K562 (cell line): ENCODE measurements at regions not wholly inside any gene's neighbourhood (a gene's known extent, or its start where the extent isn't known, plus 50 kb on each side); places are given as distances from the start of the nearest gene placed in this dataset.

ENCODE experiments used
- ATAC-seq: fragments of 200-7000 bp; cut with Tn5 transposase; 3 replicates; pipeline ENCODE4 v1.9.1; 2020; ENCODE audit warnings: moderate library complexity
- BruUV-seq: library from RNA; stranded (reverse); fragments of 400-500 nt; replicated peaks from 2 replicates; lab custom pipeline; 2021; lab: Mats Ljungman, UMichigan
- CTCF ChIA-PET: fragments of 300-600 bp; formaldehyde crosslinking; extraction: SDS; loops from one replicate; lab custom pipeline; 2021; ENCODE audit warnings: low intra/inter-chr PET ratio; lab: Yijun Ruan, JAX
- POLR2A ChIA-PET: fragments of 300-600, 350-650 bp; sonication (Branson Sonifier 250); formaldehyde crosslinking; extraction: SDS; loops from one replicate; lab custom pipeline; 2021; ENCODE audit warnings: antibody characterized with exemption, inconsistent platforms; lab: Yijun Ruan, JAX
- DNase-seq, 4 experiments: peaks; one replicate each; pipeline versions ENCODE4 v3.0.0 to v3.0.0-alpha.2; 2011 to 2018; ENCODE audit warnings: low spot score in 3 of 4, mixed read lengths in 3 of 4; ENCODE audit errors: extremely low read depth in 1 of 4
- FAIRE-seq: peaks from 2 replicates; lab custom pipeline; 2011; peaks lifted over from hg19 to GRCh38; lab: Jason Lieb, UNC
- H2AFZ ChIP-seq: 2 replicates; pipeline ENCODE4 v1.6.0; 2011; ENCODE audit warnings: low read depth, low read length, control low read depth, inconsistent platforms
- H3K27ac ChIP-seq: fragments of 200-600 bp; 3 replicates; pipeline ENCODE4 v1.8.0; 2011; ENCODE audit warnings: low read depth, mild to moderate bottlenecking, control low read depth, inconsistent platforms, low read length, moderate library complexity, mixed read lengths; ENCODE audit errors: extremely low read depth
- H3K27me3 ChIP-seq, 2 experiments: fragments of 300-600 bp in 1 of 2; 2 replicates in 1 of 2; 3 replicates in 1 of 2; pipeline versions ENCODE4 v1.6.0 to v1.8.0; 2011; ENCODE audit warnings: inconsistent platforms in 2 of 2, low read length in 2 of 2, mild to moderate bottlenecking in 1 of 2, mixed read lengths in 1 of 2, moderate library complexity in 1 of 2; ENCODE audit not compliant: control insufficient read depth in 2 of 2, insufficient read depth in 2 of 2
- H3K36me3 ChIP-seq: fragments of 300-600 bp; 3 replicates; pipeline ENCODE4 v1.8.0; 2011; ENCODE audit warnings: mild to moderate bottlenecking, low read length, inconsistent platforms; ENCODE audit not compliant: control insufficient read depth, insufficient read depth
- H3K4me1 ChIP-seq, 2 experiments: fragments of 200-600 bp in 1 of 2; replicated peaks in 1 of 2; 2 replicates in 1 of 2; 3 replicates in 1 of 2; pipeline versions ENCODE4 v1.5.1 to v1.8.0; 2011; ENCODE audit warnings: inconsistent platforms in 2 of 2, low read length in 2 of 2, mild to moderate bottlenecking in 1 of 2, mixed read lengths in 1 of 2, moderate library complexity in 1 of 2; ENCODE audit not compliant: control insufficient read depth in 2 of 2, insufficient read depth in 2 of 2
- H3K4me2 ChIP-seq: 2 replicates; pipeline ENCODE4 v1.6.1; 2011; ENCODE audit warnings: low read length, control low read depth, inconsistent platforms, mixed read lengths; ENCODE audit not compliant: insufficient read depth
- H3K4me3 ChIP-seq: fragments of 200-600 bp; sonication (generic), shearing (Covaris generic); 2 replicates; pipeline ENCODE4 v1.5.1; 2016; ENCODE audit warnings: control low read depth, inconsistent platforms
- H3K79me2 ChIP-seq: fragments of 200-600 bp; 3 replicates; pipeline ENCODE4 v1.8.0; 2011; ENCODE audit warnings: low read length, inconsistent platforms; ENCODE audit not compliant: control insufficient read depth, insufficient read depth
- H3K9ac ChIP-seq, 2 experiments: 2 replicates each; pipeline versions ENCODE4 v1.6.0 to v1.6.1; 2011; ENCODE audit warnings: low read depth in 2 of 2, low read length in 2 of 2, control low read depth in 1 of 2, inconsistent platforms in 1 of 2, mild to moderate bottlenecking in 1 of 2, mixed read lengths in 1 of 2; ENCODE audit not compliant: insufficient read depth in 1 of 2
- H3K9me1 ChIP-seq: one replicate; pipeline ENCODE4 v1.6.0; 2011; ENCODE audit warnings: inconsistent platforms, mild to moderate bottlenecking, low read length, moderate library complexity; ENCODE audit not compliant: control insufficient read depth, insufficient read depth
- H3K9me3 ChIP-seq: replicated peaks from 2 replicates; pipeline ENCODE4 v1.5.1; 2011; ENCODE audit warnings: low read depth, low read length, inconsistent platforms; ENCODE audit not compliant: control insufficient read depth, insufficient read depth
- H4K20me1 ChIP-seq: replicated peaks from 2 replicates; pipeline ENCODE4 v1.6.1; 2011; ENCODE audit warnings: low read length, inconsistent platforms, mixed read lengths; ENCODE audit not compliant: control insufficient read depth, insufficient read depth
- CHD4 ChIP-seq: fragments of 200-600 bp; sonication (generic); IDR thresholded peaks from 3 replicates; pipeline ENCODE4 v1.6.1; 2012; ENCODE audit warnings: low read depth, mild to moderate bottlenecking, mixed read lengths, low read length, inconsistent platforms; ENCODE audit not compliant: insufficient read depth, insufficient replicate concordance, poor library complexity, severe bottlenecking
- FOS ChIP-seq: IDR thresholded peaks from 3 replicates; pipeline ENCODE4 v1.6.1; 2011; ENCODE audit not compliant: insufficient read length; ENCODE audit errors: extremely low read depth
- GABPB2 ChIP-seq: fragments of 250-450 bp; sonication (Bioruptor Pico); conservative IDR thresholded peaks from 2 replicates; pipeline ENCODE4 v1.5.1; 2021; ENCODE audit warnings: mild to moderate bottlenecking
- HDAC2 ChIP-seq: fragments of 450-650 bp; IDR thresholded peaks from 2 replicates; pipeline ENCODE4 v1.6.1; 2016; ENCODE audit warnings: mild to moderate bottlenecking
- NFIX ChIP-seq: fragments of 250-450 bp; sonication (Bioruptor Pico); IDR thresholded peaks from 2 replicates; pipeline ENCODE4 v1.4.0; 2020; ENCODE audit warnings: low read depth, mild to moderate bottlenecking, moderate library complexity
- NFXL1 ChIP-seq: fragments of 450-650 bp; formaldehyde crosslinking; IDR thresholded peaks from 2 replicates; pipeline ENCODE4 v1.4.0; 2021; ENCODE audit warnings: mild to moderate bottlenecking
- PURB ChIP-seq: sonication (generic); formaldehyde crosslinking; IDR thresholded peaks from 2 replicates; pipeline ENCODE4 v1.9.0; 2021; ENCODE audit warnings: low read depth, mild to moderate bottlenecking, missing genetic modification reagents
- RBBP5 ChIP-seq: fragments of 200-600 bp; sonication (generic); IDR thresholded peaks from 2 replicates; pipeline ENCODE4 v1.6.1; 2012; ENCODE audit warnings: borderline replicate concordance, mild to moderate bottlenecking, low read length, control low read depth, inconsistent platforms; ENCODE audit not compliant: insufficient read depth, poor library complexity, severe bottlenecking
- RBM17 ChIP-seq: fragments of 200-400 bp; formaldehyde crosslinking; IDR thresholded peaks from 2 replicates; pipeline ENCODE4 v1.6.1; 2017; ENCODE audit warnings: low read depth, mild to moderate bottlenecking, low read length, borderline replicate concordance
- SNIP1 ChIP-seq: fragments of 450-650 bp; IDR thresholded peaks from 2 replicates; pipeline ENCODE4 v1.7.1; 2017; ENCODE audit warnings: low read depth, mild to moderate bottlenecking
- SREBF2 ChIP-seq: sonication (generic); formaldehyde crosslinking; IDR thresholded peaks from 2 replicates; pipeline ENCODE4 v1.4.0; 2020; ENCODE audit warnings: mild to moderate bottlenecking, missing genetic modification reagents
- THRA ChIP-seq: fragments of 450-650 bp; IDR thresholded peaks from 2 replicates; pipeline ENCODE4 v1.6.1; 2017; ENCODE audit warnings: mild to moderate bottlenecking, moderate library complexity
- ZNF589 ChIP-seq: fragments of 200-800 bp; sonication (Bioruptor generic); IDR thresholded peaks from 2 replicates; pipeline ENCODE4 v1.6.1; 2016; ENCODE audit warnings: low read depth, missing genetic modification characterization, missing compliant biosample characterization
- WGBS: fragments of 100-300 bp; shearing (Covaris generic); methylation state at CpG from one replicate; pipeline ENCODE4 v1.1.6; 2016; ENCODE audit warnings: low coverage, mixed read lengths; ENCODE audit not compliant: insufficient coverage; ENCODE audit errors: missing lambda C conversion rate; 5-methylcytosine and 5-hydroxymethylcytosine counted together
- in situ Hi-C: fragments of 300-500 bp; cut with MboI; formaldehyde crosslinking; loops from 4 replicates; pipeline ENCODE4 v1.15.0; 2018; ENCODE audit warnings: inconsistent platforms, mixed read lengths
- intact Hi-C: fragments of 100-400 bp; cut with micrococcal nuclease; formaldehyde crosslinking; loops from 2 replicates; pipeline ENCODE4 v1.14.2; 2022
- TF ChIP-seq, protein P1 (sequence below), 2 experiments: IDR thresholded peaks in 1 of 2; conservative IDR thresholded peaks in 1 of 2; 2 replicates each; pipeline ENCODE4 v1.6.1; 2016; ENCODE audit warnings: low read depth in 2 of 2, mild to moderate bottlenecking in 1 of 2, missing compliant biosample characterization in 1 of 2, missing genetic modification characterization in 1 of 2, moderate library complexity in 1 of 2
- TF ChIP-seq, protein P2 (sequence below): sonication (generic); formaldehyde crosslinking; IDR thresholded peaks from 2 replicates; pipeline ENCODE4 v1.5.0; 2020; ENCODE audit warnings: missing genetic modification reagents
- TF ChIP-seq, protein P3 (sequence below): fragments of 450-650 bp; IDR thresholded peaks from 2 replicates; pipeline ENCODE4 v1.6.1; 2016

DNA sequence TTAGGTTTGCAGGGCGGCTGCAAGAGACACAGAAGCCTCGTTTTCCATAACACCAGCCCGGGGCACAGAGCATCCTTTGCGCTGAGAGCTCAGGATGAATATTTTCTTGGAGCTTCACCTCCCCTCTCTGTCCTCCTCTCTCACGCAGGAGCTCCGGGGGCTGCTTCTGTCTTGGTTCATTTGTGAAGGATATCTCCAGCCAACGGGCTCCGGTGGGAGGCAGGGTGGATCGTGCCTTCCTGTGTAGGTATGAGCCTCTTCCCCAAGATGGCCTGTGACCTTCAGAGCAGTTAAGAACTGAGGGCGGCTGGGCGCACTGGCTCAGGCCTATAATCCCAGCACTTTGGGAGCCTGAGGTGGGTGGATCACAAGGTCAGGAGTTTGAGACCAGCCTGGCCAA lies 319.0 kb upstream of the C1orf174 start (continued):
- TF ChIP-seq, protein P1, sequence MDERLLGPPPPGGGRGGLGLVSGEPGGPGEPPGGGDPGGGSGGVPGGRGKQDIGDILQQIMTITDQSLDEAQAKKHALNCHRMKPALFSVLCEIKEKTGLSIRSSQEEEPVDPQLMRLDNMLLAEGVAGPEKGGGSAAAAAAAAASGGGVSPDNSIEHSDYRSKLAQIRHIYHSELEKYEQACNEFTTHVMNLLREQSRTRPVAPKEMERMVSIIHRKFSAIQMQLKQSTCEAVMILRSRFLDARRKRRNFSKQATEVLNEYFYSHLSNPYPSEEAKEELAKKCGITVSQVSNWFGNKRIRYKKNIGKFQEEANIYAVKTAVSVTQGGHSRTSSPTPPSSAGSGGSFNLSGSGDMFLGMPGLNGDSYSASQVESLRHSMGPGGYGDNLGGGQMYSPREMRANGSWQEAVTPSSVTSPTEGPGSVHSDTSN (CRISPR knock-in tag; IDR thresholded peaks at IDR 0.05; ENCODE audit: low read depth): no peak
- TF ChIP-seq, protein P1 (tag; conservative IDR thresholded peaks at IDR 0.05; ENCODE audit: low read depth): no peak
- TF ChIP-seq HDAC2: no peak
- TF ChIP-seq, protein P2, sequence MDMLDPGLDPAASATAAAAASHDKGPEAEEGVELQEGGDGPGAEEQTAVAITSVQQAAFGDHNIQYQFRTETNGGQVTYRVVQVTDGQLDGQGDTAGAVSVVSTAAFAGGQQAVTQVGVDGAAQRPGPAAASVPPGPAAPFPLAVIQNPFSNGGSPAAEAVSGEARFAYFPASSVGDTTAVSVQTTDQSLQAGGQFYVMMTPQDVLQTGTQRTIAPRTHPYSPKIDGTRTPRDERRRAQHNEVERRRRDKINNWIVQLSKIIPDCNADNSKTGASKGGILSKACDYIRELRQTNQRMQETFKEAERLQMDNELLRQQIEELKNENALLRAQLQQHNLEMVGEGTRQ (CRISPR knock-in tag): no peak
- no peak for TF ChIP-seq PURB
- no peak for TF ChIP-seq SREBF2

DNA sequence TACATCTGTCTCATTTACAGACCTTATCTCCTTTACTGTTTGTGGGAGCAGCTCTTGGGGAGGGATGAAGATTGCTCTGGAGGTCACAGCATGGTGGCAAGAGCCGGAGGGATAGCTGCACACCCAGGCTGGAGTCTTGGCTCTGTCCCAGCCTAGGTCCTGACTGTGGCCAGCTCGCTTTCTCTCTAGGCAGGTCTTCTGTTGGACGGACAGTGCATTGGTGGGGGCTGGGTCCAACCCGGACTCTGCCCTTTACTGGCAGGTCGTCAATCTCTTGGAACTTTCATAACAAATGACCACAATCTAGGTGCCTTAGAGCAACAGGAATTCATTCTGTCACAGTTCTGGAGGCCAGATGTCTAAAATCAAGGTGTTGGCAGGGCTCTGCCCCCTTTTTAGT lies 319.8 kb upstream of the C1orf174 start:
- ATAC-seq: no peak
- 0% methylated on average over 5 of the region's 5 CpGs for WGBS
- no peak overlapping the region for H3K4me2 ChIP-seq
- 0 out of 2 replicates have a peak, but pooled peaks cover 2% of the 10 kb centered on the region for H4K20me1 ChIP-seq
- H3K27ac ChIP-seq: no peak overlapping the region
- H3K9me1 ChIP-seq: no peaks in the 10 kb centered on the region
- H3K27me3 ChIP-seq: peaks cover 2 to 47% of the 10 kb centered on the region in 2 experiments; a peak in 3 of 5 replicates
- DNase-seq: no peak
- BruUV-seq: no TSS peak
- no peaks in the 10 kb centered on the region for H3K9me3 ChIP-seq
- H3K4me1 ChIP-seq: no peaks in the 10 kb centered on the region
- intact Hi-C loops: no loop called here
- in situ Hi-C loops: no loop called here
- H3K4me3 ChIP-seq: no peak overlapping the region
- ChIA-PET POLR2A (interaction anchor here (0.6 kb wide), 1 partner anchor 55 kb away, joined by 3 read pairs; no protein-coding TSS in a partner anchor), CTCF (no interaction called here)
- no peak for FAIRE-seq
- no peaks in the 10 kb centered on the region for H3K36me3 ChIP-seq
- no peak overlapping the region for H3K9ac ChIP-seq
- no peaks in the 10 kb centered on the region for H3K79me2 ChIP-seq
- no peak overlapping the region for H2AFZ ChIP-seq
- TF ChIP-seq RBM17 (no peak), SNIP1 (no peak), THRA (no peak), NFXL1 (no peak), CHD4 (no peak), RBBP5 (no peak), ZNF589 (CRISPR knock-in tag) (no peak), NFIX (CRISPR knock-in tag) (no peak), FOS (no peak), GABPB2 (no peak)
- TF ChIP-seq, protein P3, sequence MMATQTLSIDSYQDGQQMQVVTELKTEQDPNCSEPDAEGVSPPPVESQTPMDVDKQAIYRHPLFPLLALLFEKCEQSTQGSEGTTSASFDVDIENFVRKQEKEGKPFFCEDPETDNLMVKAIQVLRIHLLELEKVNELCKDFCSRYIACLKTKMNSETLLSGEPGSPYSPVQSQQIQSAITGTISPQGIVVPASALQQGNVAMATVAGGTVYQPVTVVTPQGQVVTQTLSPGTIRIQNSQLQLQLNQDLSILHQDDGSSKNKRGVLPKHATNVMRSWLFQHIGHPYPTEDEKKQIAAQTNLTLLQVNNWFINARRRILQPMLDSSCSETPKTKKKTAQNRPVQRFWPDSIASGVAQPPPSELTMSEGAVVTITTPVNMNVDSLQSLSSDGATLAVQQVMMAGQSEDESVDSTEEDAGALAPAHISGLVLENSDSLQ: no peak
